Tibial artery (tissue), 4 donors: ENCODE measurements at regions not wholly inside any gene's neighbourhood (a gene's known extent, or its start where the extent isn't known, plus 50 kb on each side); places are given as distances from the start of the nearest gene placed in this dataset.

Source experiments
- DNase-seq, 2 donors: peaks; one replicate each; pipeline ENCODE4 v3.0.0-alpha.2; 2019
- H3K27ac ChIP-seq, 2 donors: fragments of 200-600 bp; sonication (generic) in 1 of 2; 1 replicate in 1 of 2; 2 replicates in 1 of 2; pipeline ENCODE4 v1.5.1; 2018 to 2019; ENCODE audit warnings: mild to moderate bottlenecking in 1 of 2
- H3K27me3 ChIP-seq, 2 donors: fragments of 200-600 bp; sonication (generic) in 1 of 2; one replicate each; pipeline versions ENCODE4 v1.5.1 to v1.6.0; 2016 to 2019
- H3K36me3 ChIP-seq, 3 donors: fragments of 200-600 bp; sonication (generic) in 2 of 3; one replicate each; pipeline ENCODE4 v1.5.1; 2016 to 2019; ENCODE audit warnings: mild to moderate bottlenecking in 2 of 3
- H3K4me1 ChIP-seq, 4 donors: fragments of 200-600 bp; sonication (generic) in 2 of 4; 1 replicate in 3 of 4; 2 replicates in 1 of 4; pipeline ENCODE4 v1.5.1; 2016 to 2019
- H3K4me3 ChIP-seq, 2 donors: fragments of 200-600 bp; sonication (generic) in 1 of 2; 1 replicate in 1 of 2; 2 replicates in 1 of 2; pipeline ENCODE4 v1.5.1; 2018 to 2019; ENCODE audit warnings: mild to moderate bottlenecking in 2 of 2
- H3K9me3 ChIP-seq, 3 donors: fragments of 200-600 bp; sonication (generic) in 1 of 3; one replicate each; pipeline ENCODE4 v1.5.1; 2016 to 2019
- intact Hi-C: fragments of 100-400 bp; cut with DNase I; formaldehyde crosslinking; loops from one replicate; pipeline ENCODE4 v1.15.0; 2023; ENCODE audit warnings: low total_unique reads
- TF ChIP-seq, protein P1 (sequence below), 2 experiments: fragments of 200-600 bp in 1 of 2; fragments of 450-650 bp in 1 of 2; IDR thresholded peaks; one replicate each; pipeline ENCODE4 v1.5.1; 2017 to 2019; ENCODE audit warnings: antibody characterized with exemption in 2 of 2, mild to moderate bottlenecking in 1 of 2, moderate library complexity in 1 of 2

- H3K4me3 ChIP-seq, result no peak overlapping the region
- H3K36me3 ChIP-seq, result no peaks in the 10 kb centered on the region
- H3K4me1 ChIP-seq, result no peaks in the 10 kb centered on the region
- TF ChIP-seq, protein P1, sequence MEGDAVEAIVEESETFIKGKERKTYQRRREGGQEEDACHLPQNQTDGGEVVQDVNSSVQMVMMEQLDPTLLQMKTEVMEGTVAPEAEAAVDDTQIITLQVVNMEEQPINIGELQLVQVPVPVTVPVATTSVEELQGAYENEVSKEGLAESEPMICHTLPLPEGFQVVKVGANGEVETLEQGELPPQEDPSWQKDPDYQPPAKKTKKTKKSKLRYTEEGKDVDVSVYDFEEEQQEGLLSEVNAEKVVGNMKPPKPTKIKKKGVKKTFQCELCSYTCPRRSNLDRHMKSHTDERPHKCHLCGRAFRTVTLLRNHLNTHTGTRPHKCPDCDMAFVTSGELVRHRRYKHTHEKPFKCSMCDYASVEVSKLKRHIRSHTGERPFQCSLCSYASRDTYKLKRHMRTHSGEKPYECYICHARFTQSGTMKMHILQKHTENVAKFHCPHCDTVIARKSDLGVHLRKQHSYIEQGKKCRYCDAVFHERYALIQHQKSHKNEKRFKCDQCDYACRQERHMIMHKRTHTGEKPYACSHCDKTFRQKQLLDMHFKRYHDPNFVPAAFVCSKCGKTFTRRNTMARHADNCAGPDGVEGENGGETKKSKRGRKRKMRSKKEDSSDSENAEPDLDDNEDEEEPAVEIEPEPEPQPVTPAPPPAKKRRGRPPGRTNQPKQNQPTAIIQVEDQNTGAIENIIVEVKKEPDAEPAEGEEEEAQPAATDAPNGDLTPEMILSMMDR (IDR thresholded peaks at IDR 0.05), result no peak
- H3K27me3 ChIP-seq, result no peaks in the 10 kb centered on the region
- H3K9me3 ChIP-seq, result no peaks in the 10 kb centered on the region
- no peak for DNase-seq
- no peak overlapping the region for H3K27ac ChIP-seq
- intact Hi-C loops, result no loop called here
These were observed 194.0 kb downstream of the CASP12 start for GRCh38 chr11:104704146-104704830.

GRCh38 chr11:104700609-104701008 lies 197.7 kb downstream of the CASP12 start:
- no peaks in the 10 kb centered on the region for H3K4me1 ChIP-seq
- TF ChIP-seq, protein P1 (IDR thresholded peaks at IDR 0.05), result no peak
- no peaks in the 10 kb centered on the region for H3K27me3 ChIP-seq
- DNase-seq, result no peak
- H3K9me3 ChIP-seq, result no peaks in the 10 kb centered on the region
- no peak overlapping the region for H3K27ac ChIP-seq
- H3K36me3 ChIP-seq, result no peaks in the 10 kb centered on the region
- intact Hi-C loops, result no loop called here
- H3K4me3 ChIP-seq, result no peak overlapping the region

DNA sequence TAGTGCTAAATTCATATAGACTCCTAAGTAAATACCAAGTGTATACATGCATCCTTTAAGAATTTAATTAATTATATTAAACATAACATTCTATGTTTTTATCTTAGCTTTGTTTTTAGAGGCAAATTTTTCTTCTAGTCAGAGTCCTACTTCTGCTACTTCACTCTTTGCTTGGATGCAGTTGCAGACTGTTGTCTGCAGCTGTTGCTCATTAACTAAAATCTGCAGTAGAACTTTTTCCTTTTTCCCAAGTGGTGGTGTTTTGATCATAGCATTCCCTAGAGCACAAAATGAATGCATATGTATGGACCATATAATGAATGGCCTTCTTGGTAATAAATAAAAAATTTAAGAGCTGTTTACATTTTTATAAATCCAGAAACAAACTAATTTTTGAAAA lies 198.3 kb downstream of the CASP12 start:
- intact Hi-C loops, result no loop called here
- Histone ChIP-seq H3K9me3 (no peaks in the 10 kb centered on the region), H3K4me3 (no peak overlapping the region), H3K27ac (no peak overlapping the region), H3K36me3 (no peaks in the 10 kb centered on the region), H3K27me3 (no peaks in the 10 kb centered on the region), H3K4me1 (no peaks in the 10 kb centered on the region)
- TF ChIP-seq, protein P1 (IDR thresholded peaks at IDR 0.05), result no peak
- DNase-seq, result no peak

GRCh38 chr11:104695065-104695463 lies 203.2 kb downstream of the CASP12 start:
- Histone ChIP-seq H3K27me3 (no peaks in the 10 kb centered on the region), H3K4me3 (no peak overlapping the region), H3K27ac (no peak overlapping the region), H3K36me3 (no peaks in the 10 kb centered on the region), H3K4me1 (no peaks in the 10 kb centered on the region), H3K9me3 (no peaks in the 10 kb centered on the region)
- TF ChIP-seq, protein P1 (IDR thresholded peaks at IDR 0.05), result no peak
- intact Hi-C loops, result no loop called here
- no peak for DNase-seq

DNA sequence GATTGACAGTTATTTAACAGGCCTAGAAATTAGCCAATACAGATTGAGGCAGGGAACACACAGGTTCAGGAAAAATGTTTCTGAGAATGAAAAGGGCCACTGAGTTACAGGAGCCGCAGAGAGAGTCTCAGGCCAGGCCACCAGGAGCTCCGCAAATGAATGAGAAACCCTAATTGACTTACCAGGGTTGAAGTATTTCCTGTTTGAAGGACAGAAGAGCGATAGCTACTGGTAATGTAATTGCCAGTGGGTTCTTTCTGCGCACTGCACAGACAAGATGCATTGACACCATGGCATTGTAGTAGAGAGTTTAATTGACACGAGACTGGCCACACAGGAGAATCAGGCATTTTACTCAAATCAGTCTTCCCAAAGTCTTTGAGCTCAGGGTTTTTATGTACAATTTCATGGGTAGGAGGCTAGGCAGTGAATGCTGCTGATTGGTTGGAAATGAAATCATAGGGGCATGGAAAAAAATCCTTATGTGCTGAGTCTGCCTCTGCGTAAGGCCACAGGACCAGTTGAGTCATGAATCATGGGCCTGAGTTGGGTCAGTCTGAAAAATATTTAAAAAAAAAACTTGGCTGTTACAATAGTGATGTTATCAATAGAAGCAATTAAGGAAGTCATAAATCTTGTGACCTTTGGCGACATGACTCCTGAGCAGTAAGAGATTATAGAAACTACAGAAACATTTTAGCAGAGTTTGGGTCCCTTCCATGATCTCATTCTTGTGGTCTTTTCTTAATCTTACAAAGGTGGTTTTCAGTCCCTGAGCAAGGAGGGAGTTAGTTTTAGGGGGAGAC lies 203.8 kb downstream of the CASP12 start:
- intact Hi-C loops, result no loop called here
- Histone ChIP-seq H3K36me3 (no peaks in the 10 kb centered on the region), H3K9me3 (no peaks in the 10 kb centered on the region), H3K4me3 (no peak overlapping the region), H3K27ac (no peak overlapping the region), H3K27me3 (no peaks in the 10 kb centered on the region), H3K4me1 (no peaks in the 10 kb centered on the region)
- DNase-seq, result no peak
- TF ChIP-seq, protein P1 (IDR thresholded peaks at IDR 0.05), result no peak
